Suprapubic skin (tissue), 4 donors: ENCODE measurements at regions not wholly inside any gene's neighbourhood (a gene's known extent, or its start where the extent isn't known, plus 50 kb on each side); places are given as distances from the start of the nearest gene placed in this dataset.
"Not testable (repeated sequence)": the region's sequence is repeated elsewhere in the genome, so short reads cannot be mapped to it uniquely, and the experiment has no call there.

Experiments used
- DNase-seq, 2 donors: peaks; one replicate each; pipeline ENCODE4 v3.0.0-alpha.2; 2019; ENCODE audit warnings: low spot score in 2 of 2
- H3K27ac ChIP-seq: fragments of 200-600 bp; sonication (generic); one replicate; pipeline ENCODE4 v1.5.1; 2019
- H3K27me3 ChIP-seq: fragments of 200-600 bp; sonication (generic); one replicate; pipeline ENCODE4 v1.5.1; 2019
- H3K36me3 ChIP-seq: fragments of 200-600 bp; sonication (generic); one replicate; pipeline ENCODE4 v1.5.1; 2019
- H3K4me1 ChIP-seq: fragments of 200-600 bp; sonication (generic); one replicate; pipeline ENCODE4 v1.5.1; 2019
- H3K4me3 ChIP-seq: fragments of 200-600 bp; sonication (generic); one replicate; pipeline ENCODE4 v1.5.1; 2019; ENCODE audit warnings: mild to moderate bottlenecking
- H3K9me3 ChIP-seq: fragments of 200-600 bp; sonication (generic); one replicate; pipeline ENCODE4 v1.5.1; 2019
- EP300 ChIP-seq: sonication (generic); formaldehyde crosslinking; IDR thresholded peaks from one replicate; pipeline ENCODE4 v1.6.1; 2017; ENCODE audit warnings: antibody characterized with exemption
- POLR2A ChIP-seq, 2 donors: fragments of 450-650 bp; IDR thresholded peaks; one replicate each; pipeline ENCODE4 v1.6.1; 2017; ENCODE audit warnings: antibody characterized with exemption in 2 of 2, mild to moderate bottlenecking in 2 of 2, moderate library complexity in 2 of 2
- POLR2AphosphoS5 ChIP-seq, 3 donors: sonication (generic); formaldehyde crosslinking; IDR thresholded peaks; one replicate each; pipeline ENCODE4 v1.6.1; 2017; ENCODE audit warnings: antibody characterized with exemption in 3 of 3
- WGBS: methylation state at CpG from one replicate; pipeline ENCODE4 v1.1.5; 2018; 5-methylcytosine and 5-hydroxymethylcytosine counted together
- TF ChIP-seq, protein P1 (sequence below), 2 donors: fragments of 200-600 bp in 1 of 2; fragments of 450-650 bp in 1 of 2; sonication (generic) in 1 of 2; IDR thresholded peaks; one replicate each; pipeline ENCODE4 v1.5.1; 2016 to 2019; ENCODE audit warnings: antibody characterized with exemption in 2 of 2, mild to moderate bottlenecking in 1 of 2, moderate library complexity in 1 of 2

DNA sequence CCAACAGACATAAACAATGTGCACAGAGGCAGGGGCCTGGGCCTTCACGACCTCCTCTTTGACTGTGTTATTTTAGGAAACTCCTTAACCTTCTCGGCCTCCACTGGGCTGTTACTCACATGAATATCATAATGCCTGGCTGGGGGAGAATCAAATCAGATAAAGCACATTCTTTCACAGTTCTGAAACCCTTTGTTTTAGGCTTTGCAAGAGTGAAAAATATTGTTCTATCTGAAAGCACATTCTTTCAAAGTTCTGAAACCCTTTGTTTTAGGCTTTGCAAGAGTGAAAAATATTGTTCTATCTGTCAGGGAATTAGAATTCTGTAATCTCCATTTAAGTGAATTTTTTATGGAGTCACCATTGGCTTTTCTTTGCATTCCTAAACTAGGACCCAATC lies 50.7 kb upstream of the SYNDIG1 start:
- no peaks in the 10 kb centered on the region for H3K4me1 ChIP-seq
- TF ChIP-seq EP300 (no peak), POLR2AphosphoS5 (IDR thresholded peaks at IDR 0.05) (no peak), POLR2A (IDR thresholded peaks at IDR 0.05) (no peak)
- TF ChIP-seq, protein P1, sequence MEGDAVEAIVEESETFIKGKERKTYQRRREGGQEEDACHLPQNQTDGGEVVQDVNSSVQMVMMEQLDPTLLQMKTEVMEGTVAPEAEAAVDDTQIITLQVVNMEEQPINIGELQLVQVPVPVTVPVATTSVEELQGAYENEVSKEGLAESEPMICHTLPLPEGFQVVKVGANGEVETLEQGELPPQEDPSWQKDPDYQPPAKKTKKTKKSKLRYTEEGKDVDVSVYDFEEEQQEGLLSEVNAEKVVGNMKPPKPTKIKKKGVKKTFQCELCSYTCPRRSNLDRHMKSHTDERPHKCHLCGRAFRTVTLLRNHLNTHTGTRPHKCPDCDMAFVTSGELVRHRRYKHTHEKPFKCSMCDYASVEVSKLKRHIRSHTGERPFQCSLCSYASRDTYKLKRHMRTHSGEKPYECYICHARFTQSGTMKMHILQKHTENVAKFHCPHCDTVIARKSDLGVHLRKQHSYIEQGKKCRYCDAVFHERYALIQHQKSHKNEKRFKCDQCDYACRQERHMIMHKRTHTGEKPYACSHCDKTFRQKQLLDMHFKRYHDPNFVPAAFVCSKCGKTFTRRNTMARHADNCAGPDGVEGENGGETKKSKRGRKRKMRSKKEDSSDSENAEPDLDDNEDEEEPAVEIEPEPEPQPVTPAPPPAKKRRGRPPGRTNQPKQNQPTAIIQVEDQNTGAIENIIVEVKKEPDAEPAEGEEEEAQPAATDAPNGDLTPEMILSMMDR (IDR thresholded peaks at IDR 0.05): no peak
- WGBS: 33% methylated on average over 2 of the region's 2 CpGs
- H3K27ac ChIP-seq: no peak overlapping the region
- DNase-seq: no peak
- no peaks in the 10 kb centered on the region for H3K27me3 ChIP-seq
- H3K4me3 ChIP-seq: no peak overlapping the region
- peaks cover 4% of the 10 kb centered on the region for H3K9me3 ChIP-seq
- no peaks in the 10 kb centered on the region for H3K36me3 ChIP-seq

DNA sequence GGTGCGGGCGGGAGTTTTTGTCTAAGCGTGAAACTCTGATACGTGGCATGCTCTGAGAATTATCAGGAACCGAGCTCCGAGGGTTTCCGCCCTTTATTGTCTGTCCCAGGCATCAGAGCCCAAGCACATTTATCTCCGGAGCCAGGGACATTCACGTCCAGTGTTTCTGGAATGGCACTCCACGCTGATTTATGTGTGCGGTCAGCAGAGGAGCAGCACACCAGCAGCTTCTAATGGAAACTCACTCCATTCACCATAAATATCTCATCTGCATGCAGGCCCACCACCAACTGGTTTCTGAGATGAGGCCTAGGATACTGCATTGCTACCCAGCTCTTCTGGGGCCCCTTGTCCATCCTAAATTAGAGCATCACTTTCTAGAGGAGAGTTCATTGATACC lies 51.9 kb upstream of the SYNDIG1 start:
- no peak overlapping the region for H3K4me3 ChIP-seq
- DNase-seq: no peak
- no peaks in the 10 kb centered on the region for H3K27me3 ChIP-seq
- H3K9me3 ChIP-seq: peaks cover 4% of the 10 kb centered on the region
- 83% methylated on average over 11 of the region's 11 CpGs for WGBS
- TF ChIP-seq POLR2A (IDR thresholded peaks at IDR 0.05) (no peak), POLR2AphosphoS5 (IDR thresholded peaks at IDR 0.05) (no peak), EP300 (no peak)
- TF ChIP-seq, protein P1 (IDR thresholded peaks at IDR 0.05): no peak
- H3K36me3 ChIP-seq: no peaks in the 10 kb centered on the region
- H3K27ac ChIP-seq: no peak overlapping the region
- no peaks in the 10 kb centered on the region for H3K4me1 ChIP-seq

DNA sequence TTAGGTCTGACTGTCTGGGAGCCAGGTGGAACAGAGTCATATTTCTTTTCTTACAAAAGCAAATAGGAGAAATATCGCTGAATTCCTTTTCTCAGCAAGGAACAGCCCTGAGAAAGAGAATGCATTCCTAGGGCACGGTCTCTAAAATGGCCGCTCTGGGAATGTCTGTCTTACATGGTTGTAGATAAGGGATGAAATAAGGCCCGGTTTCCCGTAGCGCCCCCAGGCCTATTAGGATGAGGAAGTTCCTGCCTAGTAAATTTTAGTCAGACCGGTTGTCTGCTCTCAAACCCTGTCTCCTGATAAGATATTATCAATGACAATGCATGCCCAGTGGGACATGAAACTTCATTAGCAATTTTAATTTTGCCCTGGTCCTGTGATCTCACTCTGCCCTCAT lies 54.0 kb upstream of the SYNDIG1 start:
- 81% methylated on average over 7 of the region's 7 CpGs for WGBS
- not testable (repeated sequence) for H3K4me3 ChIP-seq, H3K36me3 ChIP-seq, DNase-seq, H3K9me3 ChIP-seq, H3K4me1 ChIP-seq, H3K27ac ChIP-seq, H3K27me3 ChIP-seq

DNA sequence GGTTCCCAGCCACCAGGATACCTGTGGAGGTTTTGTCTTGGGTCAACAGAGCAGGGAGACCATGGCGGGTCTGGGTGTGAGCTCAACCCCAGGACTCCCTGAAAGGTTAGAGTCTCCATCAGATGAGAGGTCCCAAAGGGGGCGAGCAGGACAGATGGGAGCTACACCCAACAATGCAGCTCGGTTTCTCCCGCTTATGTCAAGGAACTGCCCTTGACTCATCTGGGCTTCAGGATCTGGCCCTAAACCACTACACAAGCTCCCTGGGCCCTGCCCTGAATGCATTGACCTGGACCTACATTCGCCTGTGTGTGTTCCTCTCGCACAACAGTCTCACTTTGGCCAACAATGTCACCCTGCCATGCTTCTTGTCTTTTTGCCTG lies 57.6 kb upstream of the SYNDIG1 start:
- DNase-seq: no peak
- TF ChIP-seq POLR2AphosphoS5 (IDR thresholded peaks at IDR 0.05) (no peak), EP300 (no peak), POLR2A (IDR thresholded peaks at IDR 0.05) (no peak)
- TF ChIP-seq, protein P1 (IDR thresholded peaks at IDR 0.05): no peak
- WGBS: 87% methylated on average over 4 of the region's 6 CpGs
- Histone ChIP-seq H3K36me3 (no peaks in the 10 kb centered on the region), H3K4me3 (no peak overlapping the region), H3K4me1 (no peaks in the 10 kb centered on the region), H3K9me3 (peaks cover 4% of the 10 kb centered on the region), H3K27me3 (no peaks in the 10 kb centered on the region), H3K27ac (no peak overlapping the region)

DNA sequence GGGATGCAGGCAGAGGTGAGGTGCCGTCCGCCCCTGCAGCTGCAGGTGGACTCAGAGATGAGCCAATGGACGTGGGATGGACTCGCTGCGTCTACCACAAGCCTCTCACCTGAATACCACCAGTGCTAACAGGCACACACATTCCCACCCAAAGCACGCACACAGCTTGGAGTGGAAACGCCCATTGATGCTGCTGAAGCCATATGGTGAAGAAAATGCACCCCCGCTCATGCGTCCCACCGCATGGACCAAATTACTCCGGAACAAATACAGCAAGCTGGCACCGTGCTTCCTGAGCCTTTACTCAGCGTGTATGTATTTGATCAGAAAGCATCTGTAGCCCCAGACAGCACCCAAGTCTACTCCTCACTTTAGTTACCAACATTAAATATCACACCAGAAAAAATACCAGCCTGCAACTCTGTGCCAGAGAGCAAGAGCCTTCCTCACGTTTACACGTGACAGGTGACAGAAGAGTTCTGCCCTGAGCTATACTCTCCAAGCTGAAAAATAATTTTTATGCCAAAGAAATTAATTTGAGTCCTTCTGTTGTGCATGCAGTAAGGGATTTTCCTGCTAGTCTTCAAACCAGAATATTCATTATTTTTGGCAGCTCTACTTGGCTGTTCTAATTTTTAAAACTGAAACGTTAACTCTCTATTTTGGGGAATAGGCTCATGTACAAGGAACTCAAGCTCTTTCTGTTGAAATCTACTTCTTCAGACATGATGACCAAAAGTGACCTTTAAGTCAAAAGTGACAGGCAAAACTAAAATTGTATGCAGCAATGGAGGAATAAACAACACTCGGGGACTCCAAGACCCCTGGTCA lies 58.2 kb upstream of the SYNDIG1 start:
- Histone ChIP-seq H3K9me3 (peaks cover 4% of the 10 kb centered on the region), H3K27ac (no peak overlapping the region), H3K4me1 (no peaks in the 10 kb centered on the region), H3K36me3 (no peaks in the 10 kb centered on the region), H3K27me3 (no peaks in the 10 kb centered on the region), H3K4me3 (no peak overlapping the region)
- DNase-seq: no peak
- WGBS: 51% methylated on average over 17 of the region's 17 CpGs
- no peak for TF ChIP-seq EP300
- TF ChIP-seq, protein P1 (IDR thresholded peaks at IDR 0.05): no peak
- TF ChIP-seq POLR2A (IDR thresholded peaks at IDR 0.05): no peak
- TF ChIP-seq POLR2AphosphoS5 (IDR thresholded peaks at IDR 0.05): no peak

DNA sequence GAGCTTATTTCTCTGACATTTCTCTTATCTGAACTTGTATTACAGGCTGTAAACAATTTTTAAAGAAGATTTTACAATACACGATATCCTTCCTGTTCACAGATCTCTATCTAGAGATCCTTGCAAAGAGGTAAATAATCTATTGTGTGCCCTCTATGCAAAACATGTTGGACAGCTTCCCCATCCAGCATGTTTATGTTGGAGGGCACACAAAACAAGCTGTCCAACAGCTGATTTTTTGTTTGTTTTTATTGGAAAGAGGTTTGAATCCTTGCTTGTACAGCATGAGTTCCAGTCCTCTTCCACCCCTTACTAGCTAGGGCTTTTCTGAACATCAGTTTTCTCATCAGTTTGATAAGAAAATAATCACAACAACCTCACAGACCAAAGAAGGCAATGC lies 62.3 kb upstream of the SYNDIG1 start:
- H3K9me3 ChIP-seq: no peaks in the 10 kb centered on the region
- no peaks in the 10 kb centered on the region for H3K27me3 ChIP-seq
- WGBS: 45% methylated on average over 1 of the region's 1 CpG
- no peak overlapping the region for H3K4me3 ChIP-seq
- H3K36me3 ChIP-seq: no peaks in the 10 kb centered on the region
- no peak for TF ChIP-seq POLR2AphosphoS5 (IDR thresholded peaks at IDR 0.05)
- TF ChIP-seq, protein P1 (IDR thresholded peaks at IDR 0.05): no peak
- H3K27ac ChIP-seq: no peak overlapping the region
- DNase-seq: no peak
- H3K4me1 ChIP-seq: no peaks in the 10 kb centered on the region
